Endothelial cell of umbilical vein (primary cell): ENCODE measurements at regions not wholly inside any gene's neighbourhood (a gene's known extent, or its start where the extent isn't known, plus 50 kb on each side); places are given as distances from the start of the nearest gene placed in this dataset.

Experiments used
- BruUV-seq: library from RNA; stranded (reverse); fragments of 400-500 nt; replicated peaks from 2 replicates; lab custom pipeline; 2021; lab: Mats Ljungman, UMichigan
- CTCF ChIA-PET: fragments of 300-600, 350-600 bp; sonication (Branson Sonifier 250); formaldehyde crosslinking; loops from one replicate; lab custom pipeline; 2021; ENCODE audit warnings: antibody characterized with exemption, inconsistent platforms; lab: Charles Lee
- POLR2A ChIA-PET: fragments of 300-600, 350-600 bp; sonication (Branson Sonifier 250); formaldehyde crosslinking; loops from one replicate; lab custom pipeline; 2021; ENCODE audit warnings: antibody characterized with exemption, inconsistent platforms; lab: Charles Lee
- DNase-seq: peaks from one replicate; pipeline ENCODE4 v3.0.0-alpha.2; 2011; ENCODE audit warnings: low read depth, low spot score
- FAIRE-seq: peaks from 2 replicates; lab custom pipeline; 2011; peaks lifted over from hg19 to GRCh38; lab: Jason Lieb, UNC
- H2AFZ ChIP-seq: 2 replicates; pipeline ENCODE4 v1.6.0; 2012; ENCODE audit warnings: low read depth, low read length, control low read depth, inconsistent platforms
- H3K27ac ChIP-seq: 2 replicates; pipeline ENCODE4 v1.5.1; 2011; ENCODE audit warnings: low read depth, mild to moderate bottlenecking, control low read depth, low read length, moderate library complexity; ENCODE audit not compliant: insufficient read depth
- H3K27me3 ChIP-seq, 2 experiments: 2 replicates each; pipeline versions ENCODE4 v1.6.0 to v1.6.1; 2011; ENCODE audit warnings: low read length in 2 of 2, mixed read lengths in 1 of 2; ENCODE audit not compliant: control insufficient read depth in 2 of 2, insufficient read depth in 2 of 2
- H3K36me3 ChIP-seq, 2 experiments: 2 replicates in 1 of 2; 3 replicates in 1 of 2; pipeline ENCODE4 v1.5.1; 2011; ENCODE audit warnings: low read length in 2 of 2, mild to moderate bottlenecking in 1 of 2, moderate library complexity in 1 of 2; ENCODE audit not compliant: control insufficient read depth in 2 of 2, insufficient read depth in 2 of 2; ENCODE audit errors: extremely low read depth in 1 of 2
- H3K4me1 ChIP-seq: 3 replicates; pipeline ENCODE4 v1.5.1; 2011; ENCODE audit warnings: mild to moderate bottlenecking, low read length; ENCODE audit not compliant: control insufficient read depth, insufficient read depth; ENCODE audit errors: extremely low read depth
- H3K4me2 ChIP-seq: 2 replicates; pipeline ENCODE4 v1.6.1; 2011; ENCODE audit warnings: low read length, control low read depth, mixed read lengths; ENCODE audit not compliant: insufficient read depth
- H3K4me3 ChIP-seq, 3 experiments: fragments of 200-600 bp in 1 of 3; sonication (generic), shearing (Covaris generic) in 1 of 3; replicated peaks in 1 of 3; 2 replicates each; pipeline ENCODE4 v1.5.1; 2011 to 2016; ENCODE audit warnings: control low read depth in 3 of 3, low read length in 3 of 3, mild to moderate bottlenecking in 2 of 3, inconsistent platforms in 1 of 3, low read depth in 1 of 3, moderate library complexity in 1 of 3; ENCODE audit not compliant: insufficient read depth in 1 of 3
- H3K79me2 ChIP-seq: 2 replicates; pipeline ENCODE4 v1.6.0; 2012; ENCODE audit warnings: low read length, inconsistent platforms; ENCODE audit not compliant: control insufficient read depth, insufficient read depth
- H3K9ac ChIP-seq: replicated peaks from 2 replicates; pipeline ENCODE3; 2011; ENCODE audit warnings: low read length, control low read depth; ENCODE audit not compliant: insufficient read depth; ENCODE audit errors: extremely low read depth
- H3K9me1 ChIP-seq: replicated peaks from 3 replicates; pipeline ENCODE4 v1.6.0; 2011; ENCODE audit warnings: mild to moderate bottlenecking, low read length; ENCODE audit not compliant: control insufficient read depth, insufficient read depth; ENCODE audit errors: extremely low read depth
- H3K9me3 ChIP-seq: replicated peaks from 2 replicates; pipeline ENCODE4 v1.5.1; 2012; ENCODE audit warnings: low read length, inconsistent platforms; ENCODE audit not compliant: control insufficient read depth, insufficient read depth
- H4K20me1 ChIP-seq: replicated peaks from 2 replicates; pipeline ENCODE3; 2011; ENCODE audit warnings: mild to moderate bottlenecking, low read length; ENCODE audit not compliant: control insufficient read depth, insufficient read depth; ENCODE audit errors: extremely low read depth
- EZH2 ChIP-seq: IDR thresholded peaks from 2 replicates; pipeline ENCODE4 v1.6.1; 2012; ENCODE audit warnings: borderline replicate concordance, low read depth, mild to moderate bottlenecking, moderate library complexity, low read length, inconsistent platforms; ENCODE audit not compliant: severe bottlenecking
- GATA2 ChIP-seq: IDR thresholded peaks from 2 replicates; pipeline ENCODE4 v1.7.0; 2011; ENCODE audit warnings: low read depth, mild to moderate bottlenecking, moderate library complexity, mixed read lengths, low read length; ENCODE audit not compliant: insufficient read length, insufficient read depth
- MAX ChIP-seq: IDR thresholded peaks from 2 replicates; pipeline ENCODE4 v1.6.1; 2011; ENCODE audit not compliant: insufficient read depth, insufficient read length
- MYC ChIP-seq: IDR thresholded peaks from one replicate; pipeline ENCODE4 v1.6.1; 2011; ENCODE audit warnings: mild to moderate bottlenecking, low read depth, low read length
- POLR2A ChIP-seq: IDR thresholded peaks from 2 replicates; pipeline ENCODE4 v1.6.1; 2012; ENCODE audit warnings: low read depth, mild to moderate bottlenecking, control low read depth, low read length
- POLR2AphosphoS5 ChIP-seq: IDR thresholded peaks from 2 replicates; pipeline ENCODE4 v1.6.1; 2012; ENCODE audit warnings: low read depth, mild to moderate bottlenecking, control low read depth, low read length, moderate library complexity; ENCODE audit not compliant: insufficient read depth
- dilution Hi-C: fragments of 300-500 bp; cut with MboI; formaldehyde crosslinking; loops from one replicate; pipeline ENCODE4 v1.15.0; 2019; ENCODE audit warnings: low sequenced_read_pairs; ENCODE audit not compliant: extremely low pct_ligation_motif_present
- intact Hi-C: fragments of 100-400 bp; cut with micrococcal nuclease; formaldehyde crosslinking; loops from one replicate; pipeline ENCODE4 v1.10.0; 2022
- TF ChIP-seq, protein P1 (sequence below), 2 donors: IDR thresholded peaks; 1 replicate in 1 of 2; 2 replicates in 1 of 2; pipeline ENCODE4 v1.5.1; 2011; ENCODE audit warnings: low read length in 2 of 2, mild to moderate bottlenecking in 2 of 2, moderate library complexity in 2 of 2, control low read depth in 1 of 2, inconsistent platforms in 1 of 2, low read depth in 1 of 2; ENCODE audit not compliant: insufficient read depth in 1 of 2; ENCODE audit errors: extremely low read depth in 1 of 2

- H3K4me1 ChIP-seq: no peaks in the 10 kb centered on the region
- no peak overlapping the region for H3K27ac ChIP-seq
- intact Hi-C loops (no loop called here), dilution Hi-C loops (no loop called here)
- H3K9me1 ChIP-seq: no peaks in the 10 kb centered on the region
- ChIA-PET CTCF (no interaction called here), POLR2A (no interaction called here)
- H3K36me3 ChIP-seq: no peaks in the 10 kb centered on the region
- H3K9me3 ChIP-seq: no peaks in the 10 kb centered on the region
- no peak overlapping the region for H3K4me2 ChIP-seq
- H3K27me3 ChIP-seq: peaks cover 0 to 4% of the 10 kb centered on the region in 2 experiments
- no TSS peak for BruUV-seq
- no peak overlapping the region for H3K9ac ChIP-seq
- FAIRE-seq (no peak), DNase-seq (no peak)
- no peaks in the 10 kb centered on the region for H4K20me1 ChIP-seq
- no peak overlapping the region for H3K4me3 ChIP-seq
- TF ChIP-seq MAX (no peak), GATA2 (no peak), MYC (no peak), EZH2 (no peak), POLR2A (no peak), POLR2AphosphoS5 (no peak)
- TF ChIP-seq, protein P1, sequence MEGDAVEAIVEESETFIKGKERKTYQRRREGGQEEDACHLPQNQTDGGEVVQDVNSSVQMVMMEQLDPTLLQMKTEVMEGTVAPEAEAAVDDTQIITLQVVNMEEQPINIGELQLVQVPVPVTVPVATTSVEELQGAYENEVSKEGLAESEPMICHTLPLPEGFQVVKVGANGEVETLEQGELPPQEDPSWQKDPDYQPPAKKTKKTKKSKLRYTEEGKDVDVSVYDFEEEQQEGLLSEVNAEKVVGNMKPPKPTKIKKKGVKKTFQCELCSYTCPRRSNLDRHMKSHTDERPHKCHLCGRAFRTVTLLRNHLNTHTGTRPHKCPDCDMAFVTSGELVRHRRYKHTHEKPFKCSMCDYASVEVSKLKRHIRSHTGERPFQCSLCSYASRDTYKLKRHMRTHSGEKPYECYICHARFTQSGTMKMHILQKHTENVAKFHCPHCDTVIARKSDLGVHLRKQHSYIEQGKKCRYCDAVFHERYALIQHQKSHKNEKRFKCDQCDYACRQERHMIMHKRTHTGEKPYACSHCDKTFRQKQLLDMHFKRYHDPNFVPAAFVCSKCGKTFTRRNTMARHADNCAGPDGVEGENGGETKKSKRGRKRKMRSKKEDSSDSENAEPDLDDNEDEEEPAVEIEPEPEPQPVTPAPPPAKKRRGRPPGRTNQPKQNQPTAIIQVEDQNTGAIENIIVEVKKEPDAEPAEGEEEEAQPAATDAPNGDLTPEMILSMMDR (IDR thresholded peaks at IDR 0.05; ENCODE audit: extremely low read depth in 1 of 2, insufficient read depth in 1 of 2, low read depth in 1 of 2, low read length in 2 of 2): no peak
- H2AFZ ChIP-seq: no peak overlapping the region
- H3K79me2 ChIP-seq: no peaks in the 10 kb centered on the region
Measured at GRCh38 chr11:130694488-130695045, 221.7 kb downstream of the SNX19 start.
